ENCODE measurements at regions not wholly inside any gene's neighbourhood (a gene's known extent, or its start where the extent isn't known, plus 50 kb on each side); places are given as distances from the start of the nearest gene placed in this dataset.

DNA sequence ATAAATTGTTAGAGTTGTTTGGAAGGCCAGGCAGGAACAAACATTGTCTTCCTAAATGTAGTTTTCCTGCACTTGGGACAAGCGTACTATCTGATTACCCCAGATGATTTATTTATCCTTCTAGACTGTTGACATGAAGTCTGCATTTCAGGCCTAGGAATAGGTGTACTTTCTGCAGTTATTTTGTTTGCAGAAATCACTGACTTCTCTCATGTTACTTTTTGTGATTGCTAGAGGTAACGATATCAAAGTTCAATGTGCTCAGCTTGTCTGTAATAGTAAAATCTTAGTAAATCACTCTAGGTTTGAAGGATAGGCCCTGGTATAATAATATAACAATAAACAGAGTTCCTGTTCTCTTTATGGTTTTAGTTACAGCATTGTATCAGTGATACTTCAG lies 75.4 kb upstream of the HDAC9 start:
- TF ChIP-seq, protein P1, sequence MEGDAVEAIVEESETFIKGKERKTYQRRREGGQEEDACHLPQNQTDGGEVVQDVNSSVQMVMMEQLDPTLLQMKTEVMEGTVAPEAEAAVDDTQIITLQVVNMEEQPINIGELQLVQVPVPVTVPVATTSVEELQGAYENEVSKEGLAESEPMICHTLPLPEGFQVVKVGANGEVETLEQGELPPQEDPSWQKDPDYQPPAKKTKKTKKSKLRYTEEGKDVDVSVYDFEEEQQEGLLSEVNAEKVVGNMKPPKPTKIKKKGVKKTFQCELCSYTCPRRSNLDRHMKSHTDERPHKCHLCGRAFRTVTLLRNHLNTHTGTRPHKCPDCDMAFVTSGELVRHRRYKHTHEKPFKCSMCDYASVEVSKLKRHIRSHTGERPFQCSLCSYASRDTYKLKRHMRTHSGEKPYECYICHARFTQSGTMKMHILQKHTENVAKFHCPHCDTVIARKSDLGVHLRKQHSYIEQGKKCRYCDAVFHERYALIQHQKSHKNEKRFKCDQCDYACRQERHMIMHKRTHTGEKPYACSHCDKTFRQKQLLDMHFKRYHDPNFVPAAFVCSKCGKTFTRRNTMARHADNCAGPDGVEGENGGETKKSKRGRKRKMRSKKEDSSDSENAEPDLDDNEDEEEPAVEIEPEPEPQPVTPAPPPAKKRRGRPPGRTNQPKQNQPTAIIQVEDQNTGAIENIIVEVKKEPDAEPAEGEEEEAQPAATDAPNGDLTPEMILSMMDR (IDR thresholded peaks at IDR 0.05; ENCODE audit: control insufficient read depth, insufficient read depth, low read depth, low read length, missing control alignments): no peak
- DNase-seq (ENCODE audit: low read depth): no peak
- H3K4me3 ChIP-seq (ENCODE audit: control insufficient read depth, low read depth, low read length): no peak overlapping the region

DNA sequence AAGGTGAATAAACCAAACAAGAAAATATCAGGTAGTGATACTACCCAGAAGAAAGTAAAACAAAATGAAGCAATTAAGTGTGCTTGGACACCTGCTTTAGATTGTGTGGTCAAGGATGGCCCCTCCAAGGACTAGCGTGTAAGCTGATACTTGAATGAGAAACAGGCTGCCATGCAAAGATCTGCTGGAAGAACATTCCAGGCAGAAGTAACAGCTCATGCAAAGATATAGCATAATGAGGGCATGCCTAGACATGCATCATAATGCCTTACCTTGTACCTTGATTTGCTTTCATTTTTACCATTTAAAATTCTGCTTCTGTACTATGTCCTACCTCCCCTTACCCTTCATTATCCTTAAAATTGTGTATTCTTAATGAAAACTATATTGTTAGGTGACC lies 74.8 kb upstream of the HDAC9 start:
- TF ChIP-seq, protein P1 (IDR thresholded peaks at IDR 0.05; ENCODE audit: control insufficient read depth, insufficient read depth, low read depth, low read length, missing control alignments): no peak
- no peak for DNase-seq (ENCODE audit: low read depth)
- H3K4me3 ChIP-seq (ENCODE audit: control insufficient read depth, low read depth, low read length): no peak overlapping the region

DNA sequence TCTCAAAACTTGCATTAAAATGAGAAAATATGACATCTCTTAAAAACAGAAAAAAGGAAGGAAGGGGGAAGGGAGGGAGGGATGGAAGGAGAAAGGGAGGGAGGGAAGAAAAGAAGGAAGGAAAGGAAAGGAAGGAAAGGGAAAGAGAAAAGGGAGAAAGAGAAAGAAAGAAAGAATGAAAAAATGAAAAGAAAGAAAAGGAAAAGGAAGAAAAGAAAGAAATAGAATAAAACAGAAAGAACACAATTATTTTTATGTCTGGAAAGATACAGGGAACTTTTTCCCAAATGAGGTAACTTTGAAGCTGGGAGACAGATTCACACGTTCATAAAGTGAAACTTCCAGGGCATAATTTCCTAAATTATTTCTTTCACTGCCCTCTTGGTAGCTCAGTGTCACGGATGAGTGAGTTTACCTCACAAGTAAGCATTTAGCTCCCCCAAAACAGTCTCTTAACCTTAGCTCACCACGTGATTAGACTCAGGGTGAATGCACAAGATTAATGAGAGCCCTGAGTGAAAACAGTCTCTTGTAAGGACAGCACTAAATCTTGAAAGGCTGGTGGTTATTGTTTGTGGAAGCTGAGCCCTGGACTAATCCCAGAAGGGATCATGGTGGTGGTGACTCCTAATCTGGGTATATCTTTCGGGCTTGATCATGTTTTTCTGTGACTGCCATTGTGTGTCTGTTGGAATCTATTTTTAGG lies 74.1 kb upstream of the HDAC9 start:
- no peak overlapping the region for H3K4me3 ChIP-seq (ENCODE audit: control insufficient read depth, low read depth, low read length)
- no peak for DNase-seq (ENCODE audit: low read depth)
- TF ChIP-seq, protein P1 (IDR thresholded peaks at IDR 0.05; ENCODE audit: control insufficient read depth, insufficient read depth, low read depth, low read length, missing control alignments): no peak

DNA sequence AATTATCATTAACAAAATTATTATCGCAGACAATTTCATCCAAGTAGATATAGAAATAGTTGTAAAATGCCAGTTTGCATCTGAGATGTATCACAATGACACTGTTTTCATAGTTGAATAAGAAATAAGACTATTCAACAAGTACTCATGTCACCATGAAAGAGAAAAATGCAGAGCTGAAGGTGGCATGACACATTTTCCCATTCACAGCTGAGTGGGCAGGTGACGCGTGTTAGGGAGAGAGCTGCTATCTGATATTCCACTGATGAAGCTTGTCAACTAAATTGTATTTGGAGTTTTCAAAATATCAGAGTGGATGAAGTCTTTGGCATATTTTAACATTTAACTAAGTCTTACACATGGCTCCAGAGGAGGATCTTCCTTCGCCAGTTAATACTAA lies 70.3 kb upstream of the HDAC9 start:
- no peak overlapping the region for H3K4me3 ChIP-seq (ENCODE audit: control insufficient read depth, low read depth, low read length)
- TF ChIP-seq, protein P1 (IDR thresholded peaks at IDR 0.05; ENCODE audit: control insufficient read depth, insufficient read depth, low read depth, low read length, missing control alignments): no peak
- DNase-seq (ENCODE audit: low read depth): no peak

DNA sequence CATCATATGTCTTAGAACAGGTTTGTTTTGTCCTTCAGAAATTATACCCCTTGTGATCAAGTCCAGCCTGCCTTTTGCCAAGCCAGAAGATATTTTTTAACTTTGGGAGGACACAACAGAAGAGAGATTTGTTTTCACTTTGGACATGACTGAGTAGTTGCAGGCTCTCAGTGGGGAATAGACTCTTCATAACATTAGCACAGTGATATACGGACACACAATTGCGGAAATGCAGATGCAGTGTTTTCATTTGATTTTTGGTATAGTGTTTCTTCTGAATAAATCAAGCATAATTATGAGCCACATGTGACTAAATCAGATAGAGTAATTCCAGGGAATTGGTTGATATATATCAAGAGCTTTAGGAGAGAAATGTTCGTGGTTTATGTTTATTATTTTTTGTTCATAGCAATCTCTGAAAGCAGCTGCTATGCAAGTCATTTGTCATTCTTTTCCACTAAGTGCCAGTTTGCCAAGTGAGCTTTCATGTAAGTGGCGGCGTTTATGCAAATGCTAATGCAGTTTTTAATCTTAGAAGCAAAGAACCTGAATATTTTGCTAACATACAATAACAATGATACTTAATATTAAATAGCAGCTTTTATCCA lies 69.6 kb upstream of the HDAC9 start:
- DNase-seq (ENCODE audit: low read depth): no peak
- no peak overlapping the region for H3K4me3 ChIP-seq (ENCODE audit: control insufficient read depth, low read depth, low read length)
- TF ChIP-seq, protein P1 (IDR thresholded peaks at IDR 0.05; ENCODE audit: control insufficient read depth, insufficient read depth, low read depth, low read length, missing control alignments): no peak

DNA sequence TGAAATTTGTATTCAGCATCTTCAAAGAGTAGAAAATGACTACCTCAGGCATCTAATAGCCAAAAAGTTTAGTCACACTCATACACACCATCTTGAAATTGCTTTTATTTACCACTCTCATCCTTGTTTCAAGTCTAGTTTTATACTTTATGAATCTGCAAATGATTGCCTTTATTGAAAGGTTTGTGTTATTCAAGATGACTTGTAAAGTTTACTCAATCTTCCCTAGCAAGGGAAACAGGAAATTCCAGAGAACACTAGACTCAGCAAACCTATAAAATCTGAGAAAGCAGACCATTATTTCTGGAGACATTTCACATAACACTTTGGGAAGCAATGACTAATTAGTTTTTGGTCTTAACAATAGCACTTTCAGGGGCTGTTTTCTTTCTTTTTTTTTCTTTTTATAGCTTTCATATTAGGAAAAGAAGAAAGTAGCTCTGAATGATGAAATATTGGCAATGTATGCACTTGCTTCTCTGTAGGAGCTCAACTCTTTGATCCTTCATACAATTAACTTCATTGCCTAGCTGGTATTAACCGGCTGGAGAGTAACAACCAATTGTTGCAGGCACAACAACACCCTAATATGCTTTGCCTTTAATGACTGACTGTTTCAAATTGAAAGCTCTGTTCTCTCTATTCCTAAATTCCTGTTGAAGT lies 68.9 kb upstream of the HDAC9 start:
- H3K4me3 ChIP-seq (ENCODE audit: control insufficient read depth, low read depth, low read length): no peak overlapping the region
- TF ChIP-seq, protein P1 (IDR thresholded peaks at IDR 0.05; ENCODE audit: control insufficient read depth, insufficient read depth, low read depth, low read length, missing control alignments): no peak
- DNase-seq (ENCODE audit: low read depth): peak; percentile 71

Data from AG09309 (cell line).